HG03378 (cell line): ENCODE measurements at regions not wholly inside any gene's neighbourhood (a gene's known extent, or its start where the extent isn't known, plus 50 kb on each side); places are given as distances from the start of the nearest gene placed in this dataset.
"Not testable (repeated sequence)": the region's sequence is repeated elsewhere in the genome, so short reads cannot be mapped to it uniquely, and the experiment has no call there.

Experiments
- ATAC-seq: cut with Tn5 transposase; IDR thresholded peaks from one replicate; pipeline ENCODE4 v1.9.1; 2021; ENCODE audit warnings: mild to moderate bottlenecking, moderate library complexity; ENCODE audit not compliant: unreplicated experiment

DNA sequence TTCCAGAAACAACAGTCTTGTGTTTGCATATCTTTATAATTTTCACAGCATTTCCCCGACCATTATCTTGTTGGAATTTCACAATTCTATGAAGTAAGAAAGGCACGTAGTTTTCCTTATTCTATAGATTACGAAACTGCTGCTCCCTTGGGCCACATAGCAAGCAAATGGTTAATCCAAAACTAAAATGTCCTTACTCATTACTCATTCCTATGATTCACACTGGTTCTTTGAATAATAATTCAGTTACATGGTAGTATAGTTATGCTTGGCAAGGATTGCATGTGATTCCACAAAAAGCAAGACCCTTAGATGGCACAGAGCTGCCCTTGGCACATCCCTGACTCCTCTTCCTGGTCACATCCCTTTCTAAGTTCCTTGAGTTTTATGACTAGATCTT, 51.2 kb downstream of the OR13H1 start:
- ATAC-seq, result no peak

DNA sequence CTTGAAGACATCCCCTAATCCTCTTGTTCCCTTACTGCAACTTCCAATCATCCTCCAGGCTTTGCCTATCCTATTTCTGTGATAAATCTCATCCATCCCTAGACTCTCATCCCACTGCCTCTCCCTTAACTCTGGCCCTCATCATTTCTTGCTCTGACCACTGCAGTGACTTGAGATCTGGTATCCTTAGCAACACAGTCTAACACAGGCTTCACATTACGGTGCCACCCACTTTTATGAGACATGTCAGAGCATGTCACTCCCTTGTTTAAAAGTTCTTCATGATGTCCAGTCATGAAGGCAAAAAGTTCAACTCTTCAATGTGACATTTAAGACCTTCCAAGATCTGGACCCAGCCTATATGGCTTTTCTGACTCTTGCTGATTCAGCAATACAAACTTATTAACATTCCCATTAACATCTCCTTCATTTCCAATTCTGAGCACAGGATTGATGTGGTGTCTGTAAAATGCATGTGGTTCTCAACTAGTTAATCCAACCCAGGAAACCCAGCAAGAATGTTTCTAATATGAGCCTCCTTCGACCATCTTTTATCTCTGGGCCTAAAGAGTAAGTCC, 64.0 kb downstream of the OR13H1 start:
- ATAC-seq, result no peak

GRCh38 chrX:131609480-131609879, 65.6 kb downstream of the OR13H1 start:
- ATAC-seq, result no peak

GRCh38 chrX:131613260-131613659, 69.4 kb downstream of the OR13H1 start:
- no peak for ATAC-seq

DNA sequence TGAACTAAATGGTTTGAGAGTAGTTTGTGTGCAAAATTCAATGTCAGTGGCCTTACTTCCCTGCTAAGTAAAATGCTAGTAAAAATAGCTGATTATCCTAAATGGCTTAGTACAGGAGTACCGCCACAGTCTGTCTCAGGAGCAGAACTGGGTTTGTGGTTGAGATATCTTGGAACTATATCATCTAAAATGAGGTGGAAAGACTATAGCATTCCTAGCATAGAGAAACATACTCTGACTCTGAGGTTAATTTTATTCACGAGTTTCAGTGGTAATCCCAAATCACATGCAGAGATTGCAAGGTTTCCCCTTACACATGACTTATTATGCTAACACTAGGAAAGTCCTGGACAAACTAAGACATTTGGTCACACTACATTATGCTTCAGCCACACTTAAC, 70.4 kb downstream of the OR13H1 start:
- no peak for ATAC-seq

DNA sequence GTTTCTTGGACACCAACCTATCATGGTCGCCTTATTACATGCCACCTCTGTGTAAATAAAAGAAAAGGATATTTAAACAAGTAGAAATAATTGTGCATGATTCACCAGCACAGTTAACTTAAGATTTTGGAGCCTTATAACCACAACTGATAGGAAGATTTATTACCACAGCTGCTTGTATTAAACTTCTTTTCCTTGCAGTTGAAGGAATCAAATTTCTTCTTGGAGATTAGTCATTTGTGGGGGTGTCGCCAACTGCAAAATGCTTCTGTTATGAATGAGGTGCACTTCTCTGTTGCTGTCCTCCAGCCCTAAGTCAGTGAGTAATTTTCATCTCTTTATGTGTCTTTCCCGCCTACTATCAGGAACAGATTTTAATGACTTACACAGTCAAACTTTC, 73.3 kb downstream of the OR13H1 start:
- no peak for ATAC-seq

- no peak for ATAC-seq
Measured at GRCh38 chrX:131621650-131622049, 77.8 kb downstream of the OR13H1 start.

DNA sequence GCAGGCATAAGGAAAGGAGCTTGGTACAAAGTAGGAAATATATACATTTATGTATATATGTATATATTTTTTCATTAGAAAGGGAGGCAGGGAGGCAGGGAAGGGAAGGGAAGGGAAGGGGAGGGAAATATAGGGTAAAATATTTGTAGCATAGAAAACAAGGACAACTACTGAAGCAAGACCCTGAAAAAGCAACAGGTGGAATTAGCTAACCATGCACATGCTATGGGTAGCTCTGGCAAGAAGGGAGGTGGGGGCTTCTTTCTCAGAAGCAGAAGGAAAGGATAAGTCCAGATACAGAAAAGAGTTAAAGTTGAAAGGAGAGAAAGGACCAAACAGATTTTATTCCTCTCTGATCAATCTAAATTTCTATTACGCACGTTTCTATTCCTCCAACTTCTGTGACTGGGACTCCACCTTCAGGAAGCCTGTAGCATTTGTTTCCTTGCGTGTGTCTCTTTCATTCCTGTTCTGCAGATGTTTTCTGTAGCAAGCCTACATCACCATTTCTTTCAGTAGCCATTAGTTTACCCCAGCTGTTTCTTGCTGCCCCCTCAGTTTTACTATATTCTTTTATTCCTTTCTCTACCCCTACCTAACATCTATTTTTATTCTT, 82.9 kb downstream of the OR13H1 start:
- no peak for ATAC-seq

GRCh38 chrX:131630534-131630933, 86.7 kb downstream of the OR13H1 start:
- ATAC-seq, result no peak

DNA sequence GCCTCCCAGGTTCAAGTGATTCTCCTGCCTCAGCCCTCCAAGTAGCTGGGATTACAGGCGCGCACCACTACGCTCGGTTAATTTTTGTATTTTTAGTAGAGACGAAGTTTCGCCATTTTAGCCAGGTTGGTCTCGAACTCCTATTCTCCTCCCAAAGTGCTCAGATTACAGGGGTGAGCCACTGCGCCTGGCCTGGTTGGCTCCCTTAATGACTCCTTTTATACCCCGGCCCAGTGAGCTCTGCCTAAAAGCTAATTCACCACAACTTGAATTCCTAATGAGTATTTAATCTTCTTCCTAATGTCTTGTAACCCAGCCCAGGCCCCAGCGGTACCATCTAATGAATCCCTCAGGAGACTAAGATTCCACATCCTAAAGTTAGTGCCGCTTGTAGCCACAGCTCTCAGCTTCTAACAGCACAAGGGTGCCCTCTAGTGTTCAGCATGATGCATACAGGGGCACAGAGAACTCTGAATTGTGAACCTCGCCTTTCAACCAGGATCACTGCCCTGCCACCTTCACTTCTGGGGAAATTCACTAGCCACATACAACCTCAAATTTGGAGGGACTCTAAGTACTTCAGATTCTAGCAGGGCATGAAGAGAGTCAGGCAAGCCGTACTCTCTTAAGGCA, 89.5 kb downstream of the OR13H1 start:
- peak; percentile 92 for ATAC-seq

DNA sequence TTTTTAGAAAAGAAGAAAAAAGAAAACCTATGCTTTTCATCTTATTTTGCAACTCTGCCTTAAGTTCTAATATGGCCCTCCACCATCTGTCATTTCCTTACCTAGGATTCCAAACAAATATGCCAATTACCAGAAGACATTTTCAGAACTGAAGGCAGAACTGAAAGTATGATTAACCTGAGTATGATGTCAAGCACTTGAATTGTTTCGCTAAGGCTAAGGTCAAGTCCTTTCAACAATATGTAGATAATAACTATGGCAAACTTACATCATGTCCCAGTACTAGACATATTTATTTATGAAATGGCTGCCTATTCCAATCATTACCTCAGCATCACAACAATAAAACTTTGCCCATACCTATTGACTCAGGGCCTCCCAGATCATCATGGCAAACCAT, 91.0 kb downstream of the OR13H1 start:
- no peak for ATAC-seq

GRCh38 chrX:131646106-131646505, 102.2 kb downstream of the OR13H1 start:
- ATAC-seq, result no peak

DNA sequence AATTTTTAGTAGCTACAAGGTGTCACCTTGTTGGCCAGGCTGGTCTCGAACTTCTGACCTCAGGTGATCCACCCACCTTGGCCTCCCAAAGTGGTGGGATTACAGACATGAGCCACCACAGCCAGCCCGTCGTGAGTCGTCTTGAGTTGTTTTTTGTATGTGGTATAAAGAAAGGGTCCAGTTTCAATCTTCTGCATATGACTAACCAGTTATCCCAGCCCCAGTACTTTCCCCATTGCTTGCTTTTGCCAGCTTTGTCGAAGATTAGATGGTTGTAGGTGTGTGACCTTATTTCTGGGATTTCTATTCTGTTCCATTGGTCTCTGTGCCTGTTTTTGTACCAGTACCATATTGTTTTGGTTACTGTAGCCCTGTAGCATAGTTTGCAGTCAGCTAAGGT, 105.9 kb downstream of the OR13H1 start:
- no peak for ATAC-seq

- ATAC-seq, result no peak
Measured at GRCh38 chrX:131650637-131651410, 107.0 kb downstream of the OR13H1 start.

DNA sequence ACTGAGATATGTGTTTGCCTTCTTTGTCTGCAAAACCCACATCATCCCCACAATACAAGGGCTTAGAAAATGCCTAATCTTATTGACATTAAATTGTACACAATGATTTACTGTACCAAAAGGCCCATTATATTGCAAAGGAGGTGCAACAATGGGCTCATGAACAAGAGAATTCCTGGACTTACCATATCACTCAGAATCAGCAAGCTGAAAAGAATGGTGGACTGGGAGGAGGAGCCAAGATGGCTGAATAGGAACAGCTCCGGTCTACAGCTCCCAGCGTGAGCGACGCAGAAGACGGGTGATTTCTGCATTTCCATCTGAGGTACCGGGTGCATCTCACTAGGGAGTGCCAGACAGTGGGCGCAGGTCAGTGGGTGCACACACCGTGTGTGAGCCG, 119.9 kb downstream of the OR13H1 start:
- not testable (repeated sequence) for ATAC-seq

DNA sequence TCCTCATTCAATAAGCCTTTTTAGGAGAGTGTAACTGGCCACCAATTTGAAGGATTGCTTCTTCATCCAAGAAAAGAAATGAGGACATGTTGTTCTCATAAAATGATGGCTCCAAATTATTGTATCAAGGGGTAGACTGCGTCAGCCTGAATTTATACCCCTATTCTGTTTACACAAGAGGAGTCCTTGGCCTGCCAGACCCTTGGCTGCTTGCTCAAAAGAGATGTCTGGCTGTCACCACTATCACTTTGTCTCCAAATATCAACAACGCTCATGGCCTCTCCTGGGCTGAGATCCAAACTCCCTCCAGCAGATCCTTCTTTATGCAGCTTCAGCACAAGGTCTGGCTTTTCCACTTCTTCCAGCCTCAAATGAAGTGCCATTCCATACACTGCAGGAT, 127.9 kb downstream of the OR13H1 start:
- ATAC-seq, result no peak

DNA sequence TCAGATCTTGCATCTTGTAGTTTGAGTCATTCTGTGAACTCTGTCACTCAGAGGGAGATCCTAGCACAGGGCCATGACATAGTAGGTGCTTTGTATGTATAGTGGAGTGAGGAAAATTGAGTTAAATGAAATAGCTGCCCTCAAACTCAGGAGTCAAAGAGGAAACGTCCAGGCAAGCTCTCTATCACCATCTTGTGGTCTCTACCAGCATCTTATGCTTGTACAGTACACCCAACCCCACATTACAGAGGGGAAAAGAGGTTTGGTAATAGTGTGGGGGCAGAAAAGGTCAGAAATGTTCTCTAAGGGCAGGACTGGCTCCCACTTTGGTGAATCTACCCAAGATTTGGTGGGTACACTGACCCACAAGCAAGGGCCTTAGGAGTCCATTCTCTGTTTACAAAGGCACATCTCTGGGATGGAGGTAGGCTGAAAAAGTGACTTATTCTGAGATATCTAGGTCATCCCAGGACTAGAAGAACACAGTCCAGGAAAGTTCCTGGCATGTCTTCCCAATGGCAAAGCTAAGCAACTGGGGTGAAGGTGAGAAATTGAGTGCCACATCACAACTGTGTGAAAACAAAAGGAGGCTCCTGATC, 131.8 kb downstream of the OR13H1 start:
- ATAC-seq, result no peak

GRCh38 chrX:131677655-131678628, 134.1 kb downstream of the OR13H1 start:
- peak; percentile 84 for ATAC-seq

- not testable (repeated sequence) for ATAC-seq
Measured at GRCh38 chrX:131682735-131683134, 138.9 kb downstream of the OR13H1 start.

DNA sequence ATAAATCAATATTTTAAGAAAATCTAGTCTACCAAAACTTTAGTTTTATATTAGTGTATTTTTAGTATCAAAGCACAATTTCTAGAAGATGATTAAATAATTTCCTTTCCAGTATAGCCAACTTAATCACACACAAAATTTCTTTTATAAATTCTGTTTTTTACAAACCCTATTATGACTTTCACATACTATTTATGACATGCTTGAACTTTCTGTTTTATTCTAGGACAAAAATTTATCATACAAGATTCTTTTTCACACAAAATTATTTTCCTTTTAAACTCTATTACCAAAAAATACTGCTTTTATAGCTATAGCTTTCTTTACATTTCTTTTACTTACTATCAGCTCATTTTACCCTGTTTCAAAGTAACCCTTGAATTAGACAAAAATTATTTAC, 149.5 kb downstream of the OR13H1 start:
- ATAC-seq, result no peak
